Vagina (tissue), 2 donors: ENCODE measurements at regions not wholly inside any gene's neighbourhood (a gene's known extent, or its start where the extent isn't known, plus 50 kb on each side); places are given as distances from the start of the nearest gene placed in this dataset.

Source experiments
- CTCF ChIP-seq, 3 experiments: fragments of 450-650 bp in 2 of 3; fragments of 200-600 bp in 1 of 3; sonication (generic) in 1 of 3; IDR thresholded peaks; one replicate each; pipeline ENCODE4 v1.5.1; 2017 to 2019; ENCODE audit warnings: antibody characterized with exemption in 3 of 3, mild to moderate bottlenecking in 2 of 3, moderate library complexity in 2 of 3
- POLR2A ChIP-seq, 2 donors: fragments of 450-650 bp; IDR thresholded peaks; one replicate each; pipeline ENCODE4 v1.6.1; 2017; ENCODE audit warnings: antibody characterized with exemption in 2 of 2, mild to moderate bottlenecking in 2 of 2, moderate library complexity in 2 of 2
- POLR2AphosphoS5 ChIP-seq, 2 donors: sonication (generic); formaldehyde crosslinking; IDR thresholded peaks; one replicate each; pipeline ENCODE4 v1.9.0; 2017; ENCODE audit warnings: antibody characterized with exemption in 2 of 2, mild to moderate bottlenecking in 2 of 2, low read depth in 1 of 2; ENCODE audit not compliant: insufficient read depth in 1 of 2

- no peak for TF ChIP-seq CTCF (IDR thresholded peaks at IDR 0.05)
- TF ChIP-seq POLR2A (IDR thresholded peaks at IDR 0.05), result no peak
- TF ChIP-seq POLR2AphosphoS5 (IDR thresholded peaks at IDR 0.05; ENCODE audit: insufficient read depth in 1 of 2, low read depth in 1 of 2), result no peak
Observed at GRCh38 chr6:168734523-168734922, 293.5 kb downstream of the SMOC2 start.
